Lower lobe of right lung (tissue), 2 donors: ENCODE measurements at regions not wholly inside any gene's neighbourhood (a gene's known extent, or its start where the extent isn't known, plus 50 kb on each side); places are given as distances from the start of the nearest gene placed in this dataset.

Experiments
- ATAC-seq, 2 donors: fragments of 200-7000 bp; cut with Tn5 transposase; one replicate each; pipeline ENCODE4 v1.9.1; 2020 to 2022; ENCODE audit warnings: mild to moderate bottlenecking in 2 of 2, moderate library complexity in 2 of 2
- DNase-seq: peaks from one replicate; pipeline ENCODE4 v3.0.0-alpha.2; 2020
- H3K27ac ChIP-seq: fragments of 200-600 bp; one replicate; pipeline ENCODE4 v1.8.0; 2022
- H3K27me3 ChIP-seq: fragments of 200-600 bp; one replicate; pipeline ENCODE4 v1.8.0; 2022; ENCODE audit warnings: low read depth
- H3K36me3 ChIP-seq: fragments of 200-600 bp; one replicate; pipeline ENCODE4 v1.8.0; 2022; ENCODE audit warnings: mild to moderate bottlenecking
- H3K4me1 ChIP-seq: fragments of 200-600 bp; one replicate; pipeline ENCODE4 v1.8.0; 2022
- H3K4me3 ChIP-seq: fragments of 200-600 bp; one replicate; pipeline ENCODE4 v1.8.0; 2022; ENCODE audit warnings: mild to moderate bottlenecking
- H3K9me3 ChIP-seq: fragments of 200-600 bp; one replicate; pipeline ENCODE4 v1.8.0; 2022
- CTCF ChIP-seq: fragments of 200-600 bp; IDR thresholded peaks from one replicate; pipeline ENCODE4 v1.8.0; 2022; ENCODE audit warnings: antibody characterized with exemption, mild to moderate bottlenecking
- intact Hi-C: fragments of 100-400 bp; cut with DNase I; formaldehyde crosslinking; loops from one replicate; pipeline ENCODE4 v1.11.0; 2022
- donor health status: DM: no; HTN: yes; CAD: no; lungs with severe emphysema.

- Histone ChIP-seq H3K36me3 (no peaks in the 10 kb centered on the region), H3K9me3 (no peaks in the 10 kb centered on the region), H3K27me3 (no peaks in the 10 kb centered on the region), H3K4me3 (no peak overlapping the region), H3K4me1 (no peaks in the 10 kb centered on the region), H3K27ac (no peak overlapping the region)
- intact Hi-C loops, result no loop called here
- ATAC-seq (no peak), DNase-seq (no peak)
- no peak for TF ChIP-seq CTCF
These were observed 63.6 kb downstream of the PCDH7 start for GRCh38 chr4:30783751-30784150.

GRCh38 chr4:30789219-30789671 lies 69.1 kb downstream of the PCDH7 start:
- H3K36me3 ChIP-seq, result no peaks in the 10 kb centered on the region
- no peak overlapping the region for H3K27ac ChIP-seq
- DNase-seq (no peak), ATAC-seq (no peak)
- intact Hi-C loops, result no loop called here
- H3K9me3 ChIP-seq, result no peaks in the 10 kb centered on the region
- H3K27me3 ChIP-seq, result no peaks in the 10 kb centered on the region
- TF ChIP-seq CTCF, result no peak
- H3K4me1 ChIP-seq, result no peaks in the 10 kb centered on the region
- no peak overlapping the region for H3K4me3 ChIP-seq

- TF ChIP-seq CTCF, result no peak
- Histone ChIP-seq H3K4me1 (no peaks in the 10 kb centered on the region), H3K27me3 (no peaks in the 10 kb centered on the region), H3K4me3 (no peak overlapping the region), H3K9me3 (no peaks in the 10 kb centered on the region), H3K27ac (no peak overlapping the region), H3K36me3 (no peaks in the 10 kb centered on the region)
- intact Hi-C loops, result no loop called here
- no peak for ATAC-seq
- no peak for DNase-seq
These were observed 70.0 kb downstream of the PCDH7 start for GRCh38 chr4:30790123-30790522.

GRCh38 chr4:30790998-30791397 lies 70.8 kb downstream of the PCDH7 start:
- Histone ChIP-seq H3K27me3 (no peaks in the 10 kb centered on the region), H3K4me1 (no peaks in the 10 kb centered on the region), H3K27ac (no peak overlapping the region), H3K36me3 (no peaks in the 10 kb centered on the region), H3K9me3 (no peaks in the 10 kb centered on the region), H3K4me3 (no peak overlapping the region)
- DNase-seq (no peak), ATAC-seq (no peak)
- intact Hi-C loops, result no loop called here
- TF ChIP-seq CTCF, result no peak

- TF ChIP-seq CTCF, result no peak
- Histone ChIP-seq H3K27ac (no peak overlapping the region), H3K4me1 (no peaks in the 10 kb centered on the region), H3K9me3 (no peaks in the 10 kb centered on the region), H3K36me3 (no peaks in the 10 kb centered on the region), H3K27me3 (no peaks in the 10 kb centered on the region), H3K4me3 (no peak overlapping the region)
- intact Hi-C loops, result no loop called here
- ATAC-seq (no peak), DNase-seq (no peak)
These were observed 72.4 kb downstream of the PCDH7 start for GRCh38 chr4:30792601-30793000.

GRCh38 chr4:30801876-30802275 lies 81.7 kb downstream of the PCDH7 start:
- intact Hi-C loops, result no loop called here
- no peaks in the 10 kb centered on the region for H3K4me1 ChIP-seq
- no peaks in the 10 kb centered on the region for H3K36me3 ChIP-seq
- no peaks in the 10 kb centered on the region for H3K9me3 ChIP-seq
- TF ChIP-seq CTCF, result no peak
- H3K27ac ChIP-seq, result no peak overlapping the region
- no peak overlapping the region for H3K4me3 ChIP-seq
- H3K27me3 ChIP-seq, result no peaks in the 10 kb centered on the region
- ATAC-seq (no peak), DNase-seq (no peak)
